ENCODE measurements at regions not wholly inside any gene's neighbourhood (a gene's known extent, or its start where the extent isn't known, plus 50 kb on each side); places are given as distances from the start of the nearest gene placed in this dataset.
A peak's percentile ranks its signal among the peaks of the same experiment; 100 is the strongest.

- no peak for TF ChIP-seq CTCF (conservative IDR thresholded peaks at IDR 0.05; ENCODE audit: low read depth, low read length)
- H3K4me3 ChIP-seq (ENCODE audit: low read depth, low read length), result no peak overlapping the region
- DNase-seq (ENCODE audit: low read depth), result no peak
These were observed 141.1 kb upstream of the ARX start for GRCh38 chrX:25156832-25157231.

GRCh38 chrX:25156323-25156722, 140.6 kb upstream of the ARX start:
- DNase-seq (ENCODE audit: low read depth), result no peak
- H3K4me3 ChIP-seq (ENCODE audit: low read depth, low read length), result no peak overlapping the region
- no peak for TF ChIP-seq CTCF (conservative IDR thresholded peaks at IDR 0.05; ENCODE audit: low read depth, low read length)

- TF ChIP-seq CTCF (conservative IDR thresholded peaks at IDR 0.05; ENCODE audit: low read depth, low read length), result no peak
- no peak overlapping the region for H3K4me3 ChIP-seq (ENCODE audit: low read depth, low read length)
- no peak for DNase-seq (ENCODE audit: low read depth)
These were observed 138.4 kb upstream of the ARX start for GRCh38 chrX:25154168-25154567.

- no peak for DNase-seq (ENCODE audit: low read depth)
- H3K4me3 ChIP-seq (ENCODE audit: low read depth, low read length), result no peak overlapping the region
- TF ChIP-seq CTCF (conservative IDR thresholded peaks at IDR 0.05; ENCODE audit: low read depth, low read length), result no peak
These were observed 136.0 kb upstream of the ARX start for GRCh38 chrX:25151749-25152148.

- peak overlapping the region; percentile 21 for H3K4me3 ChIP-seq (ENCODE audit: low read depth, low read length)
- DNase-seq (ENCODE audit: low read depth), result no peak
- peak; percentile 65 for TF ChIP-seq CTCF (conservative IDR thresholded peaks at IDR 0.05; ENCODE audit: low read depth, low read length)
These were observed 128.5 kb upstream of the ARX start for GRCh38 chrX:25144043-25144940.

- H3K4me3 ChIP-seq (ENCODE audit: low read depth, low read length), result no peak overlapping the region
These were observed 127.8 kb upstream of the ARX start for GRCh38 chrX:25143596-25143995.

More at GRCh38 chrX:25143596-25143995, 127.8 kb upstream of the ARX start:
- no peak for TF ChIP-seq CTCF (conservative IDR thresholded peaks at IDR 0.05; ENCODE audit: low read depth, low read length)
- DNase-seq (ENCODE audit: low read depth), result no peak
